Spleen (tissue), 11 donors: ENCODE measurements at regions not wholly inside any gene's neighbourhood (a gene's known extent, or its start where the extent isn't known, plus 50 kb on each side); places are given as distances from the start of the nearest gene placed in this dataset.

ENCODE experiments used
- DNase-seq: peaks from one replicate; pipeline ENCODE4 v3.0.0-alpha.2; 2020
- H3K27ac ChIP-seq, 8 donors: fragments of 200-600 bp; sonication (generic) in 7 of 8; 1 replicate in 4 of 8; 2 replicates in 4 of 8; pipeline versions ENCODE4 v1.5.0 to v1.8.0; 2016 to 2021; ENCODE audit warnings: inconsistent platforms in 4 of 8, mild to moderate bottlenecking in 4 of 8, moderate library complexity in 1 of 8
- H3K27me3 ChIP-seq, 7 donors: fragments of 200-600 bp; sonication (generic) in 6 of 7; replicated peaks in 1 of 7; 1 replicate in 4 of 7; 2 replicates in 3 of 7; pipeline versions ENCODE4 v1.5.0 to v1.8.0; 2016 to 2021; ENCODE audit warnings: inconsistent platforms in 3 of 7, mild to moderate bottlenecking in 1 of 7
- H3K36me3 ChIP-seq, 6 donors: fragments of 200-600 bp; sonication (generic) in 5 of 6; 1 replicate in 4 of 6; 2 replicates in 2 of 6; pipeline versions ENCODE4 v1.5.0 to v1.8.0; 2016 to 2021; ENCODE audit warnings: inconsistent platforms in 2 of 6
- H3K4me1 ChIP-seq, 6 donors: fragments of 200-600 bp; sonication (generic) in 5 of 6; 1 replicate in 3 of 6; 2 replicates in 3 of 6; pipeline versions ENCODE4 v1.5.0 to v1.8.0; 2016 to 2021; ENCODE audit warnings: inconsistent platforms in 3 of 6
- H3K4me3 ChIP-seq, 8 donors: fragments of 200-600 bp; sonication (generic) in 7 of 8; 1 replicate in 4 of 8; 2 replicates in 4 of 8; pipeline versions ENCODE4 v1.5.0 to v1.8.0; 2016 to 2021; ENCODE audit warnings: inconsistent platforms in 4 of 8, mild to moderate bottlenecking in 4 of 8, moderate library complexity in 2 of 8
- H3K9me3 ChIP-seq, 8 donors: fragments of 200-600 bp; sonication (generic) in 7 of 8; 1 replicate in 4 of 8; 2 replicates in 4 of 8; pipeline versions ENCODE4 v1.5.0 to v1.8.0; 2016 to 2021; ENCODE audit warnings: inconsistent platforms in 4 of 8
- CTCF ChIP-seq, 11 experiments: fragments of 200-600 bp in 7 of 11; fragments of 450-650 bp in 4 of 11; sonication (generic) in 4 of 11; IDR thresholded peaks in 8 of 11; conservative IDR thresholded peaks in 3 of 11; 1 replicate in 7 of 11; 2 replicates in 4 of 11; pipeline versions ENCODE4 v1.4.0 to v1.8.0; 2016 to 2021; ENCODE audit warnings: antibody characterized with exemption in 11 of 11, inconsistent platforms in 4 of 11, mild to moderate bottlenecking in 1 of 11
- POLR2A ChIP-seq, 3 donors: fragments of 450-650 bp; IDR thresholded peaks; one replicate each; pipeline ENCODE4 v1.5.1; 2017; ENCODE audit warnings: antibody characterized with exemption in 3 of 3, mild to moderate bottlenecking in 1 of 3
- POLR2AphosphoS5 ChIP-seq, 3 donors: sonication (generic); formaldehyde crosslinking; IDR thresholded peaks; one replicate each; pipeline ENCODE4 v1.5.1; 2017; ENCODE audit warnings: antibody characterized with exemption in 3 of 3
- WGBS, 5 donors: extraction: QIAGEN DNeasy Blood & Tissue Kit in 3 of 5; methylation state at CpG; one replicate each; pipeline versions ENCODE4 v1.1.5 to v1.1.7; 2013 to 2018; 5-methylcytosine and 5-hydroxymethylcytosine counted together
- intact Hi-C: fragments of 100-400 bp; cut with DNase I; formaldehyde crosslinking; loops from one replicate; pipeline ENCODE4 v1.15.0; 2023; ENCODE audit warnings: low total_unique reads
- donor health status: healthy with polysubstance abuse.
- donor health status: DM: no; HTN: no; CAD: no; lungs with moderate emphysema.
- donor health status: DM: no; HTN: no; CAD: no.
- donor health status: Bipolar disorder and iron deficiency.
- donor health status: healthy.
- donor health status: DM: no; HTN: no; CAD: no.
- donor health status: DM: yes; HTN: yes; CAD: no.

- Histone ChIP-seq H3K4me1 (no peaks in the 10 kb centered on the region), H3K9me3 (peaks cover 0 to 24% (median 8%) of the 10 kb centered on the region in 8 donors), H3K27ac (no peak overlapping the region), H3K27me3 (peaks cover 0 to 3% (median 0%) of the 10 kb centered on the region in 7 donors), H3K4me3 (no peak overlapping the region), H3K36me3 (peaks cover 0 to 50% (median 0%) of the 10 kb centered on the region in 6 donors)
- intact Hi-C loops, result no loop called here
- TF ChIP-seq POLR2AphosphoS5 (IDR thresholded peaks at IDR 0.05) (no peak), CTCF (IDR thresholded peaks at IDR 0.05 in 8 of 11, conservative IDR thresholded peaks at IDR 0.05 in 3 of 11) (no peak), POLR2A (IDR thresholded peaks at IDR 0.05) (no peak)
- no peak for DNase-seq
- WGBS, 5 donors, result 86 to 92% (median 90%) methylated on average over 6 to 7 of the region's 7 CpGs
These were observed 151.1 kb upstream of the RTL1 start for GRCh38 chr14:101054671-101055070.

- peaks cover 0 to 50% (median 0%) of the 10 kb centered on the region in 6 donors for H3K36me3 ChIP-seq
- intact Hi-C loops, result no loop called here
- peaks cover 0 to 24% (median 8%) of the 10 kb centered on the region in 8 donors for H3K9me3 ChIP-seq
- 91 to 97% (median 93%) methylated on average over 13 to 15 of the region's 15 CpGs for WGBS, 5 donors
- H3K27ac ChIP-seq, result no peak overlapping the region
- TF ChIP-seq CTCF (IDR thresholded peaks at IDR 0.05 in 8 of 11, conservative IDR thresholded peaks at IDR 0.05 in 3 of 11) (no peak), POLR2AphosphoS5 (IDR thresholded peaks at IDR 0.05) (no peak), POLR2A (IDR thresholded peaks at IDR 0.05) (no peak)
- DNase-seq, result peak; percentile 35
- no peak overlapping the region for H3K4me3 ChIP-seq
- no peaks in the 10 kb centered on the region for H3K4me1 ChIP-seq
- H3K27me3 ChIP-seq, result peaks cover 0 to 3% (median 0%) of the 10 kb centered on the region in 7 donors
These were observed 151.7 kb upstream of the RTL1 start for GRCh38 chr14:101055106-101055662.

GRCh38 chr14:101055776-101056374, 152.4 kb upstream of the RTL1 start:
- intact Hi-C loops, result no loop called here
- peaks cover 0 to 24% (median 8%) of the 10 kb centered on the region in 8 donors for H3K9me3 ChIP-seq
- TF ChIP-seq CTCF (IDR thresholded peaks at IDR 0.05 in 8 of 11, conservative IDR thresholded peaks at IDR 0.05 in 3 of 11) (no peak), POLR2A (IDR thresholded peaks at IDR 0.05) (no peak), POLR2AphosphoS5 (IDR thresholded peaks at IDR 0.05) (no peak)
- H3K36me3 ChIP-seq, result peaks cover 0 to 46% (median 0%) of the 10 kb centered on the region in 6 donors
- H3K4me1 ChIP-seq, result no peaks in the 10 kb centered on the region
- DNase-seq, result peak; percentile 31
- peaks cover 0 to 3% (median 0%) of the 10 kb centered on the region in 7 donors for H3K27me3 ChIP-seq
- 88 to 95% (median 93%) methylated on average over 12 of the region's 12 CpGs for WGBS, 5 donors
- H3K27ac ChIP-seq, result no peak overlapping the region
- H3K4me3 ChIP-seq, result no peak overlapping the region

- Histone ChIP-seq H3K27ac (no peak overlapping the region), H3K4me1 (no peaks in the 10 kb centered on the region), H3K36me3 (peaks cover 0 to 40% (median 0%) of the 10 kb centered on the region in 6 donors), H3K4me3 (no peak overlapping the region), H3K27me3 (peaks cover 0 to 3% (median 0%) of the 10 kb centered on the region in 7 donors), H3K9me3 (peaks cover 0 to 24% (median 8%) of the 10 kb centered on the region in 8 donors)
- DNase-seq, result no peak
- WGBS, 5 donors, result 69 to 84% (median 78%) methylated on average over 2 of the region's 2 CpGs
- TF ChIP-seq POLR2AphosphoS5 (IDR thresholded peaks at IDR 0.05) (no peak), CTCF (IDR thresholded peaks at IDR 0.05 in 8 of 11, conservative IDR thresholded peaks at IDR 0.05 in 3 of 11) (no peak), POLR2A (IDR thresholded peaks at IDR 0.05) (no peak)
- intact Hi-C loops, result no loop called here
These were observed 152.9 kb upstream of the RTL1 start for GRCh38 chr14:101056446-101056845.
